SKM-1 (cell line): ENCODE measurements at regions not wholly inside any gene's neighbourhood (a gene's known extent, or its start where the extent isn't known, plus 50 kb on each side); places are given as distances from the start of the nearest gene placed in this dataset.

Source experiments
- DNase-seq: peaks from one replicate; lab custom pipeline; 2025; ENCODE audit not compliant: unreplicated experiment; lab: John Stamatoyannopoulos, UW

DNA sequence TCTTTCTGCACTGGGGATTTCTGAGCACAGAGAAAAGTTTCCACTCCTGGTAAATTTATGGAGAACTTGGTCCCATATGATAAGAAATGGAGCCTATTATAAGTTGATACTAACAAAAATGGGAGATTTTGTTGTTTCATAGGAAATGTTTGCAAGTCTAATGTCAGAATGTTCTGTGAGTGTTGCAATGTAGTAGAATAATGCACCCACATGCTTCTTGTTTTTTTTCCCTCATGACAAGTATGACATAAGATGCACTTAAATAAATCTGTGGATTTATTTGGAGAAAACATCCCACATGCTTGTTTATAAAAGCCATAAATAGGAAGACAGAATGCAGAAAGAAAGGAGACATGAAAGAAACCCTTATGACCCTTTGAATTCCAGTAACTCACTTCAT, 50.8 kb upstream of the KCNJ6 start:
- DNase-seq = no peak

DNA sequence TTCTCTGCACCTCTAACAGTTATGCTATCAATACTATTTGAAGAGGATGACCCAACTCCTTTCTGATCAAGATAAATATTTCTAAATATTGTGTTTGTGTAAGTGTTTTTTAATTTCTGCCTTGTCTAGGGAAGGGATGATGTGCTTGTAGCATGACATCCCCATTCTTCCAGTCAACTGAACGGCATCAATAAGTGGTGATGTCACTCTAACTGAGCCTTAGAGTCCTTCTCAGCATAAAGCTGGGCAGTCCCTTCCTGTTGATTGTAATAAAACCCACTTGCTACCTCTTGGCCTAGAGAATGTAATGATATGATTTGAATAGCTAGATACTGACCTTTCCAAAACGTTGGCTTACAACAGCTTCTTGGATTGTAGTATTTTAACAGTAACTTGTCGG, 52.5 kb upstream of the KCNJ6 start:
- no peak for DNase-seq

DNA sequence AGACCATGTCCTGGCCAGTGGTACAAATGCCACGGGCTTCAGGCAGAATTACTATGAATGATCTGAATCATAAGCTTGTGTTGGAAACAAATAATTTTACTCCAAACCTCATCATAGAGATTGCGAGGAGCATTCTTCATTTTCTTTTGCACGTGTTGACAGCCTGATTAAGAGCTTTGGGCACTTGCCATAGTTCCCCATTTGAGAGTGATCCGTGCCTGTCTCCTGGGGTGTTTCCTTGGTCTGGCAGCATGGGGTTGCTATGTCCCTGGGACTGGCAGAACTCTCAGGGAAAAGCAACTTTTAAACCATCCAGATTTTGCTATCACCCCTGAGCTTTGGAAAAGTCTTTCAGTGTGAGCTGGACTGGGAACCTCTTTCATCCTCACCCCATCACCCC, 54.3 kb upstream of the KCNJ6 start:
- DNase-seq = no peak

DNA sequence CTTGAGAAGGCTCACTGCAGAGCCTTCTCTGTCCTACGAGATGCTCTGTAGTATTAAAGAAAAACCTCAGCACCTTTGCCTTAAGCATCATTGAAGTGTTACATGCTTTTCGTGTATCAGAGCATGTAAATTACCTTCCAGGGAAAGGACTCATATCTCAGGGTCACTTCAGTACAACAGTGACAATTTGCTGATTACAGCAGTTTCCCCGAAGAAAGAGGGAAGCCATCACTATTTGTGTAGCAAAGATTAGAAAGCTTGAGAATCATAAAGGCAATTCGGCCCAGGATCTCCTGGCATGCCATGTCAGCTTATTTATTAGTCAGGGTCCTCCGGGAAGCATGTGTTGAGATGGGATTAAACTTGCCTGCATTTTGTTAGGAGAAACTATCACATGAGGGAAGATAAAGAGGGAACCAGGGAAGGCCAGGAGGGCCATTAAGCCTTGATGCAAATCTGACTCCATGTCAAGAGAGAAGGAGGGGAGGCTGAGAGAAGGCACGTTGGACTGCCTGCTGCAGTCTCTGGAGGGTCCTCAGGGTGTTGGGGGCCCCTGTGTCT, 55.2 kb upstream of the KCNJ6 start:
- DNase-seq = no peak

- DNase-seq = no peak
Measured at GRCh38 chr21:37974081-37974480, 57.8 kb upstream of the KCNJ6 start.

- DNase-seq = no peak
Measured at GRCh38 chr21:37982496-37983318, 66.5 kb upstream of the KCNJ6 start.

DNA sequence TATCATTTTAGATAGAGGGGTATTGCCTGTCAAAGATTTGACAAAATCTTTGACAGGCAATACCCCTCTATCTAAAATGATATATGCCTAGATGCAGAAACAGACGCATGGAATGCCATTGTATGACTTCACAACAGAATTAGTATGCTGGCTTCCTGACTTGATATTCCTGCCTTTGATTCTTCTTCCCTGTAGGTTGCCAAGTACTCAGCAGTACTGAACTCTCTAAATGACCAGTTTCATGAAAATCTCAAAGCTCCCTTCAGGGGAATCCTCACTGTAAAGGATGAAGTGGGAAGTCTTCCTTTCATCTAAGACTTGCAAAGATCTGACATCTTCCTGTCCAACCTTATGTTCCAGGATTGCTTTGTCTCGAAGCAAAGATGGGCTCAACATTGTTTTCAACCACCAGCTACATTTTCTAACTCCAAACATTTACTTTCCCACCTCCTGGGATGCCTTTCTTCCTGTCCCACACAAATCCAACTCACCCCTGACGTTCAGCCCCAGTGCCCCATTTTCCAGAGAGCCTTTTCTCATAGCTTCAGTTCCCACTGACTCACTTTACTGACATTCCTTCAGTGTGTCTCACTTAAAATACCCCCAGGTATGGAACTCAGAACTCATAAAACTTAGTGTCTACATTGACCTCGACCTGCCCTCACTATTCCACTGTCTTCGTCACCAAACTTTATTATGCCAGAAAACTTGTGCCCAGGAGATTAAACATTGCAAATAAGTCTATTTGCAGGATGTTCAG, 67.3 kb upstream of the KCNJ6 start:
- DNase-seq = no peak

DNA sequence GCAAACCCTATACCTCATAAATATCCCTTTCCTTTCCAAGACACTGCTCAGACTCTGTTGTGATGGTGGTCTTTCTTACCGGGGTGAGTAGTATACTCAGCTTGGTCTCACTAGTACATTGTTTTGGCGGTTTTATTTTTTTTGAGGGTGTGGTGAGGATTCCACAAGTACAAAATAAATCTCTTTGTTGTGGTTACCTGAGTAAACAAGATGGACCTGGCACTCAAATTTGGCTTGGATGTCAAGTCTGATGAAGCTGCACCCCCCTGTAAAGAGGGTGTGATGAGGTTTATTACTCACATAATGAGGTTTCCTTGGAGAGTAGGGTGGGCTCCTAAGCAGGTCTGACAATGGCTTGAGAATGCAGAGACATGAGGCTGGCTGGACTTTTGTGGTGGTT, 68.2 kb upstream of the KCNJ6 start:
- no peak for DNase-seq

DNA sequence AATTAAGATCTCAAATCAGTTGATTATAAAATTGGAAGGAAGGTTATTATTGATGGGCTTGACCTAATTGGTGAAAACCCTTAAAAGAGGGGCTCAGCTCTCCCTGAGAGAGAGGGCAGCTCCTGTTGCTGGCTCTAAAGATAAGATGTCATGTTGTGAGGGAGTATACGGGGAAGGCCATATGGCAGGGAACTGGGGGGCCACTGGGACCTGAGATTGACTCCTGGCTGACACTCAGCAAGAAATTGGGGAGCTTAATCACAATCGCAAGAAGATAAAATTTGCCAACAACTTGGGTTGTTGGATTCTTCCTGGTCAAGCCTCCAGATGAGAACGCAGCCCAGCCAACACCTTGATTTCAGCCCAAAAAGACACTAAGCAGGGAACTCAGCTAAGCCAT, 69.7 kb upstream of the KCNJ6 start:
- no peak for DNase-seq

DNA sequence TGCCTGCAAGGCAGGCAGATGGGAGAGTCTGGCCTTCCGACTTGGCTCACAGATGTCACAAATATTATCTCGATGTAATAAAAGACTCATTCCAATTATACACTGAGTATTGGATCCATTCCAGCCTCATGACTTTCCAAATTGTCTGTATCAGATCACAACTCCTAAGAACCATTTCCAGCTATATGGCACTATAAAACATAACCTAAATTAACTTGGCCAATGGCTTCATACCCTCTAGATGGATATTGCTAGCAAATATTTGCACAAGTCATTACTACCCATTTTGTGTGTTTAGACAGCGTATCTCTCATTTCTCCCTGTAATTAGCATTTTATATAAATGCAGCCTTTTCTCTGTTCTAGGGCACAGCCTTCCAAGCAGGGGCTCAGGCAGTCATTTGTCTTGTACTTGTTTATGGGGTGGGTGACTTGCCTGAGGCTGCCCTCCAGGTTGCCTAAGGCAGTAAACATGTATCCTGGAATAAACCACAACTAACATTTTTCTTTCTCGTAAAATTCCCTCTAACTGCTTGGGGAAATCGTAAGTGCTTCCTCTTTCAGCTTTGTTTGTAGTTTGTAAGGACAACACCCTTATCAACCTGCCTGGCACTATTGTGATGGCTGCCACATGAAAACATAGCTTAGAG, 70.6 kb upstream of the KCNJ6 start:
- no peak for DNase-seq

DNA sequence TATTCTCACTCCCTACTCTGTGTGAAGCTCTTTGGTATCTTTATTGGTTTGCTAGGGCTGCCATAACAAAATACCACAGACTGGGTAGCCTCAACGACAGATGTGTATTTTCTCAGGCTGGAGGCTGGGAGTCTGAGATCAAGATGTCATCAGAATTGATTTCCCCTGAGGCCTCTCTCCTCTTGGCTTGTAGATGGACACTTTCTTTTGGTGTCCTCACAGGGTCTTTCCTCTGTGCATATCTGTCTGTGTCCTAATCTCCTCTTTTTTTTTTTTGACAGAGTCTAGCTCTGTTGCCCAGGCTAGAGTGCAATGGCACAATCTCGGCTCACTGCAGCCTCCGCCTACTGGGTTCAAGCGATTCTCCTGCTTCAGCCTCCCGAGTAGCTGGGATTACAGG, 71.4 kb upstream of the KCNJ6 start:
- no peak for DNase-seq

- DNase-seq = no peak
Measured at GRCh38 chr21:37993071-37993470, 76.8 kb upstream of the KCNJ6 start.

DNA sequence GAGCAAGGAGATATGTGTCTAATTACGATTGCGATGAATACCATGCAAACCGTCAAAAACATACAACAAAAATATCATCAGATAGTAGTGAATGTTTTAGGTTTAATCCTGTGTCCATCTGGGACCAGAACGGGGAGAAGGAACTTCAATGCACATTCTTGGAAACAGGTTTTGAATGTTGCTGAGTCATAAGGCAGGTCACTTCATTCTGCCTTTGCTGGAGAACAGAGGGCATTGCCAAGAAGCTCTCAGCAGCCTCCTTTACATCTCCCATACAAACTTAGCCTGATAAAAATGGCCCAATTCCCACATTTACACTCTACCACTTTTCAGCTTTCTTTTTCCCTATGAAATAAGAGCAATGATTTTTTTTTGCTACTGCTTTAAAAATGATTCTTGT, 78.0 kb upstream of the KCNJ6 start:
- DNase-seq = no peak

- no peak for DNase-seq
Measured at GRCh38 chr21:38012672-38013071, 96.4 kb upstream of the KCNJ6 start.

DNA sequence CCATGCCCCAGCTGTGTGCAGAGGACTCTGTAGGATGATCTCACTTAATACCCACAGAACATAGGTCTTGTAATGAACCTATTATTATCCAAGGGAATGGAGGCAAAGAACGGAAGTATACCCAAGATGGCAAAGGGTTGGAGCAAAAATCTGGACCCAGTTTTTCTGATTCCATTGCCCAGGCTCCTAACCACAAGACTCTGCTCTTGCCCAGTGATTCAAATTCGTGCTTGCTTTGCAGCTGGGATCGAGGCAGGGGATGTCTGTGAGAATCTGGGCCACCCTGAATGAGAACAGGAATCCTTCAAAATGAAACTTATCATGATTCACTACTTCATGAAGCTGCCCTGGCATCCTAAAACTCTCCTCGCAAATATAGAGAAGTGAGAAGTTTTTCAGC, 97.5 kb upstream of the KCNJ6 start:
- no peak for DNase-seq

- no peak for DNase-seq
Measured at GRCh38 chr21:38014298-38014697, 98.0 kb upstream of the KCNJ6 start.

DNA sequence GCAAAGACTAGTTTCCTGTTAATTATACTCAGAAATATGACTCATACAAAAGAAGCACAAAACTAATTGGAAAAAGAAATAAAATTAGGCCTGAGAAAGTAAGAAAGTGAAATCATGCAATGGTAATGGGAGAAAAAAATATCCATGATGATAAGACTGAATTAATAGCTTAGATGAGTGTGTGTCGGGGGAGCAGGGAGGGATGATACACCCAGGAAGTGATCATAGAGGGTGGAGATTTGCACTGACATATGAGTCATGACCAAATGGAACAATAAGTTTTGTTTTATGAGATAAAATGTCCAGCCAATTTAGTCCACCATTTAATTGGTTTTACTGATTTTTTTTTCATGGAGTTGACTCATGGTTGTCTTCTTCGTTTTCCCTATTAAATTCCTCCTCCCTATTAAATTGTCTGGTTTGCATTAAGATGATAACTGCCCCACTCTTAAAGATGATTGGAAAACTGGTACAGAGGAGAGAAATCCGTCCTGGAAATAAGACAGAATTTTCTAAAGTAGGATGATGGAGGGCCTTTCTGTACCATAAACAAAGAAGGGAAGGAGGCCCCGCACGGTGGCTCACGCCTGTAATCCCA, 111.7 kb upstream of the KCNJ6 start:
- no peak for DNase-seq

- peak; percentile 43 for DNase-seq
Measured at GRCh38 chr21:38032082-38032801, 116.0 kb upstream of the KCNJ6 start.

DNA sequence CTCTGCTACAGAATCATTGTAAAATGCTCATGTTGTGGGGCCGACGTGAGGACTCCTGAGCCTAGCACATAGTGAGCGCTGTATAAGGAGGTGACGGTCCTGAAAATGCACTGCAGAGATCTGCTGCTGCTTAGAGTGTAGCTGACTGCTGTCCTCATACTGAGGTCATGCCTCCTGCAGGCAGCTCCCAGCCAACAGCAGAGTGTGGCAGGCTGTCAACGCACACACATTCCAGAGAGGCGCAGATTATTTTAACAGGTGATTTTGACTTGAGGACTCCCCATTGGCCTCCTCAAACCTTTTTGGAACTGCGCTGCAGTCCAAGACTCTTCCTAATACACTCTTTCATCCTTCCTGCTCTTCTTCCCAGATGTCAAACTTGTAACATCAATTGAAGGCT, 119.8 kb upstream of the KCNJ6 start:
- no peak for DNase-seq

- DNase-seq = no peak
Measured at GRCh38 chr21:38037416-38037815, 121.2 kb upstream of the KCNJ6 start.

GRCh38 chr21:38039369-38039768, 123.1 kb upstream of the KCNJ6 start:
- no peak for DNase-seq
